SK-N-SH (cell line): ENCODE measurements at regions not wholly inside any gene's neighbourhood (a gene's known extent, or its start where the extent isn't known, plus 50 kb on each side); places are given as distances from the start of the nearest gene placed in this dataset.
A peak's percentile ranks its signal among the peaks of the same experiment; 100 is the strongest.

Experiments used
- CTCF ChIA-PET: fragments of 300-600, 350-600 bp; formaldehyde crosslinking; extraction: SDS; loops from one replicate; lab custom pipeline; 2021; lab: Yijun Ruan, JAX
- POLR2A ChIA-PET: fragments of 350-600 bp; sonication (Branson Sonifier 250); formaldehyde crosslinking; extraction: SDS; loops from one replicate; lab custom pipeline; 2020; ENCODE audit warnings: antibody characterized with exemption, inconsistent platforms; lab: Yijun Ruan, JAX
- DNase-seq: peaks from one replicate; pipeline ENCODE4 v3.0.0; 2012
- H2AFZ ChIP-seq: fragments of 200-600 bp; sonication (generic); 2 replicates; pipeline ENCODE4 v1.8.1; 2016; ENCODE audit warnings: antibody characterized with exemption, mild to moderate bottlenecking, low read depth
- H3F3A ChIP-seq: fragments of 200-600 bp; sonication (generic); replicated peaks from 2 replicates; pipeline ENCODE3; 2016; ENCODE audit warnings: antibody characterized with exemption, mild to moderate bottlenecking; ENCODE audit not compliant: insufficient read depth
- H3K27ac ChIP-seq, 2 experiments: fragments of 200-500 bp in 1 of 2; fragments of 200-600 bp in 1 of 2; sonication (Bioruptor generic) in 1 of 2; sonication (generic), shearing (Covaris generic) in 1 of 2; 2 replicates each; pipeline versions ENCODE4 v1.5.1 to v1.6.1; 2014 to 2016; ENCODE audit warnings: low read depth in 2 of 2, inconsistent platforms in 1 of 2, low read length in 1 of 2, mild to moderate bottlenecking in 1 of 2, mixed read lengths in 1 of 2
- H3K27me3 ChIP-seq: fragments of 200-600 bp; sonication (generic), shearing (Covaris generic); 2 replicates; pipeline ENCODE4 v1.6.1; 2016; ENCODE audit warnings: mixed run types; ENCODE audit not compliant: insufficient read depth
- H3K36me3 ChIP-seq, 2 experiments: fragments of 200-500 bp in 1 of 2; fragments of 200-600 bp in 1 of 2; sonication (Bioruptor generic) in 1 of 2; sonication (generic) in 1 of 2; replicated peaks in 1 of 2; 2 replicates each; pipeline versions ENCODE3 to v1.5.1; 2014 to 2016; ENCODE audit warnings: low read length in 1 of 2, mild to moderate bottlenecking in 1 of 2; ENCODE audit not compliant: insufficient read depth in 2 of 2, control insufficient read depth in 1 of 2
- H3K4me1 ChIP-seq, 2 experiments: fragments of 200-500 bp in 1 of 2; fragments of 200-600 bp in 1 of 2; sonication (Bioruptor generic) in 1 of 2; sonication (generic), shearing (Covaris generic) in 1 of 2; 2 replicates each; pipeline versions ENCODE4 v1.5.1 to v1.6.1; 2014 to 2016; ENCODE audit warnings: low read depth in 1 of 2, low read length in 1 of 2, mixed run types in 1 of 2; ENCODE audit not compliant: insufficient read depth in 2 of 2, control insufficient read depth in 1 of 2
- H3K4me2 ChIP-seq: fragments of 200-600 bp; sonication (generic), shearing (Covaris generic); 2 replicates; pipeline ENCODE4 v1.6.1; 2017; ENCODE audit warnings: mixed run types
- H3K4me3 ChIP-seq, 2 experiments: fragments of 200-500 bp in 1 of 2; fragments of 200-600 bp in 1 of 2; sonication (Bioruptor generic) in 1 of 2; sonication (generic), shearing (Covaris generic) in 1 of 2; 2 replicates each; pipeline versions ENCODE4 v1.5.1 to v1.8.1; 2014 to 2016; ENCODE audit warnings: low read depth in 2 of 2, inconsistent platforms in 1 of 2, low read length in 1 of 2, mild to moderate bottlenecking in 1 of 2, mixed read lengths in 1 of 2, moderate library complexity in 1 of 2
- H3K79me2 ChIP-seq: fragments of 200-600 bp; sonication (generic); 2 replicates; pipeline ENCODE4 v1.8.1; 2017; ENCODE audit warnings: mild to moderate bottlenecking; ENCODE audit not compliant: insufficient read depth
- H3K9ac ChIP-seq: fragments of 200-600 bp; sonication (generic); 2 replicates; pipeline ENCODE4 v1.6.1; 2017; ENCODE audit warnings: mixed run types
- H3K9me2 ChIP-seq: fragments of 200-600 bp; sonication (generic); 2 replicates; pipeline ENCODE4 v1.6.1; 2017; ENCODE audit warnings: mixed run types
- H3K9me3 ChIP-seq: fragments of 200-600 bp; sonication (generic); 2 replicates; pipeline ENCODE4 v1.6.1; 2017; ENCODE audit warnings: mixed run types, mild to moderate bottlenecking, moderate library complexity
- H4K20me1 ChIP-seq: fragments of 200-600 bp; sonication (generic); 2 replicates; pipeline ENCODE4 v1.6.1; 2017; ENCODE audit warnings: mild to moderate bottlenecking, mixed run types; ENCODE audit not compliant: insufficient read depth
- CTCF ChIP-seq: fragments of 200-600 bp; sonication (generic); IDR thresholded peaks from 2 replicates; pipeline ENCODE4 v1.6.1; 2017; ENCODE audit warnings: antibody characterized with exemption, mild to moderate bottlenecking, moderate library complexity
- ELF1 ChIP-seq: IDR thresholded peaks from 2 replicates; pipeline ENCODE4 v1.4.0; 2012
- FOSL2 ChIP-seq: IDR thresholded peaks from 2 replicates; pipeline ENCODE4 v1.4.0; 2012; ENCODE audit warnings: low read depth, mild to moderate bottlenecking, moderate library complexity, borderline replicate concordance
- FOXM1 ChIP-seq: IDR thresholded peaks from 2 replicates; pipeline ENCODE4 v1.4.0; 2012; ENCODE audit warnings: low read depth, mild to moderate bottlenecking
- IRF3 ChIP-seq: fragments of 150-350 bp; IDR thresholded peaks from 2 replicates; pipeline ENCODE4 v1.6.1; 2016; ENCODE audit warnings: mild to moderate bottlenecking, low read depth, low read length
- JUND ChIP-seq: IDR thresholded peaks from 2 replicates; pipeline ENCODE4 v1.4.0; 2012
- MEF2A ChIP-seq: IDR thresholded peaks from 2 replicates; pipeline ENCODE4 v1.4.0; 2012; ENCODE audit warnings: low read depth, borderline replicate concordance
- POLR2AphosphoS5 ChIP-seq: IDR thresholded peaks from 2 replicates; pipeline ENCODE4 v1.6.1; 2012; ENCODE audit warnings: low read depth, low read length
- RAD21 ChIP-seq: IDR thresholded peaks from 2 replicates; pipeline ENCODE4 v1.6.1; 2012; ENCODE audit warnings: mild to moderate bottlenecking, low read length
- REST ChIP-seq: IDR thresholded peaks from 2 replicates; pipeline ENCODE4 v1.6.1; 2012; ENCODE audit warnings: mild to moderate bottlenecking, low read depth, low read length, moderate library complexity
- RFX5 ChIP-seq: IDR thresholded peaks from 2 replicates; pipeline ENCODE4 v1.6.1; 2012; ENCODE audit warnings: mild to moderate bottlenecking, improper control_type of control experiment, low read length
- SIN3A ChIP-seq: IDR thresholded peaks from 2 replicates; pipeline ENCODE4 v1.6.1; 2012; ENCODE audit warnings: low read depth, mild to moderate bottlenecking, low read length, moderate library complexity, borderline replicate concordance
- SMC3 ChIP-seq: IDR thresholded peaks from 2 replicates; pipeline ENCODE4 v1.6.1; 2012; ENCODE audit warnings: low read depth, low read length, improper control_type of control experiment
- TAF1 ChIP-seq: IDR thresholded peaks from 2 replicates; pipeline ENCODE4 v1.6.1; 2012; ENCODE audit warnings: low read depth, mild to moderate bottlenecking, low read length, moderate library complexity, borderline replicate concordance
- TCF12 ChIP-seq: IDR thresholded peaks from 2 replicates; pipeline ENCODE4 v1.4.0; 2012
- USF1 ChIP-seq: IDR thresholded peaks from 2 replicates; pipeline ENCODE4 v1.4.0; 2012; ENCODE audit warnings: low read depth, borderline replicate concordance
- YY1 ChIP-seq: IDR thresholded peaks from 2 replicates; pipeline ENCODE4 v1.4.0; 2012; ENCODE audit warnings: low read depth, mild to moderate bottlenecking
- WGBS: methylation state at CpG from one replicate; pipeline ENCODE4 v1.1.6; 2017; ENCODE audit warnings: low lambda C conversion rate; 5-methylcytosine and 5-hydroxymethylcytosine counted together
- TF ChIP-seq, protein P1 (sequence below): IDR thresholded peaks from 2 replicates; pipeline ENCODE4 v1.4.0; 2012; ENCODE audit warnings: low read depth, borderline replicate concordance
- TF ChIP-seq, protein P2 (sequence below): fragments of 150-350 bp; IDR thresholded peaks from 2 replicates; pipeline ENCODE4 v1.6.1; 2017; ENCODE audit warnings: antibody characterized with exemption, low read length, low read depth, borderline replicate concordance

DNA sequence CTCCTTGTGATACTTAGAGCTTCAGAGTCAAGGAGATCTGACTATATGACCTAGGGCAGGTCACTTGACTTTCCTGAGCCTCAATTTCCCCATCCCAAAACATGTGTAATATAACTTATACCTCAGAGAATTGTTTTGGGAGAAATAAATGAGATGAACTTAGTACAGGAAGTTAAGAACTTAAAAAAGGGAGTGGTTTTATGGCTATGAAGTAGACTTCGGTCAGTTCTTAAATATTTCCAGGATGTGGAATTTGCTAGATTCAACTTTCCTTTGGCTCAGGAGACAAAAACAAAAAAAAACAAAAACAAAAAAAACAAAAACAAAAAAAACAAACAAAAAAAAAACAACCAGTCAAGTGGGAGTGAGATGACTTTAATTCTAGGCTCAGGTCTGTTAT lies 116.7 kb downstream of the EDEM1 start (continued):
- no peak for TF ChIP-seq REST
- TF ChIP-seq IRF3 = no peak
- TF ChIP-seq ELF1 = no peak
- no peak for TF ChIP-seq FOXM1
- TF ChIP-seq POLR2AphosphoS5 = no peak
- no peak for TF ChIP-seq USF1
- no peak for TF ChIP-seq RFX5

DNA sequence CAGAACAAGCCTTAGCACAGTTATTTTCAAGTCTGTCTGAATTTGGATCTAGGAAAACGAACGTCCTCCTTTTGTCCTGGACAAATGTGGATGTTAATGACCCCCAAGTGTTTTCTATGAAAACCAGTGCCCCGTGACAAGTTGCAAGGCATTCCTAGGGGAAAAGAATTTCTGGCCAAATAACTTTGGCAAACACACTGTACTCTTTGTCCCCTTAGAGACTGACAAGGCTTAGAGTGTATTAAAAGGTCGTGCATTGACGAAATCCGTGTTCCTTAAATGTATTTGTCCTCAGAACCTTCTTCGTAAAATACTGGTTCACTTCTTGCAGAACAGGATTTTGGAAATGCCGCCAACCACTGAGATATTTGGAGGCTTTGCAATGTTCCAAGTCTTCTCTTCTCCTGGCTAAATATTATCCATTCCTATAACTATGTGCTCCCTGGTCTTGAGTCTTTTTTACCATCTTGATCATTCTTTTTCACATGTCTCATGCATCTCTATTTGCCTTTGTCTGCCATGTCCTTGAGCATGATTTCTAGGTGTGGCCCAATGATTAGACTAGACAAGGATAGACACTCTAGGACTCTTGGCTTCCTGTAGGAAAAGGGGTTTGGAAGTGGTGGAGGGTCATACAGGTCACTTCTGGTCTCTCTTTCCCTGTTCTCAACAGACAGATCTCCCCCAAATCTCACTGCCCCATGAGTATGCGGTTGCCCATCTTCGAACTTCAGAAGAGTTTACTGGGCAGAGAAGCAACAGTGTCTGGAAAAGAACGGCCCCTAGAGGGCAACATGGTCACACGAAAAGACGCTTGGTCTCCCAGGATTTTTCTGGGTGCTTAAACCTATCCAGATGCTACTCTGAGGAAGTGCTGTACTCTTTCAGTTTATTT lies 117.5 kb downstream of the EDEM1 start:
- POLR2A ChIA-PET = no interaction called here
- Histone ChIP-seq H3K4me2 (no peak overlapping the region), H3K4me1 (no peaks in the 10 kb centered on the region), H3K27ac (no peak overlapping the region), H3K79me2 (no peaks in the 10 kb centered on the region), H3K27me3 (no peaks in the 10 kb centered on the region), H4K20me1 (no peaks in the 10 kb centered on the region), H3K9me3 (no peaks in the 10 kb centered on the region), H3F3A (peaks cover 7% of the 10 kb centered on the region), H3K9ac (no peak overlapping the region), H2AFZ (no peak overlapping the region; the same call in 1 of the 2 replicates), H3K36me3 (no peaks in the 10 kb centered on the region), H3K9me2 (no peaks in the 10 kb centered on the region), H3K4me3 (no peak overlapping the region; a peak in 1 of 4 replicates)
- peak; percentile 37 for DNase-seq
- WGBS = 17% methylated on average over 13 of the region's 13 CpGs
- CTCF ChIA-PET = no interaction called here
- TF ChIP-seq RAD21 (peak; percentile 77), SMC3 (peak; percentile 28; the same call in 1 of the 2 replicates), YY1 (no peak), MEF2A (no peak), SIN3A (no peak), CTCF (peak; percentile 81), IRF3 (no peak), TCF12 (no peak), FOSL2 (no peak), JUND (no peak), TAF1 (no peak)
- TF ChIP-seq, protein P1, sequence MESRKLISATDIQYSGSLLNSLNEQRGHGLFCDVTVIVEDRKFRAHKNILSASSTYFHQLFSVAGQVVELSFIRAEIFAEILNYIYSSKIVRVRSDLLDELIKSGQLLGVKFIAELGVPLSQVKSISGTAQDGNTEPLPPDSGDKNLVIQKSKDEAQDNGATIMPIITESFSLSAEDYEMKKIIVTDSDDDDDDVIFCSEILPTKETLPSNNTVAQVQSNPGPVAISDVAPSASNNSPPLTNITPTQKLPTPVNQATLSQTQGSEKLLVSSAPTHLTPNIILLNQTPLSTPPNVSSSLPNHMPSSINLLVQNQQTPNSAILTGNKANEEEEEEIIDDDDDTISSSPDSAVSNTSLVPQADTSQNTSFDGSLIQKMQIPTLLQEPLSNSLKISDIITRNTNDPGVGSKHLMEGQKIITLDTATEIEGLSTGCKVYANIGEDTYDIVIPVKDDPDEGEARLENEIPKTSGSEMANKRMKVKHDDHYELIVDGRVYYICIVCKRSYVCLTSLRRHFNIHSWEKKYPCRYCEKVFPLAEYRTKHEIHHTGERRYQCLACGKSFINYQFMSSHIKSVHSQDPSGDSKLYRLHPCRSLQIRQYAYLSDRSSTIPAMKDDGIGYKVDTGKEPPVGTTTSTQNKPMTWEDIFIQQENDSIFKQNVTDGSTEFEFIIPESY = no peak
- TF ChIP-seq, protein P2, sequence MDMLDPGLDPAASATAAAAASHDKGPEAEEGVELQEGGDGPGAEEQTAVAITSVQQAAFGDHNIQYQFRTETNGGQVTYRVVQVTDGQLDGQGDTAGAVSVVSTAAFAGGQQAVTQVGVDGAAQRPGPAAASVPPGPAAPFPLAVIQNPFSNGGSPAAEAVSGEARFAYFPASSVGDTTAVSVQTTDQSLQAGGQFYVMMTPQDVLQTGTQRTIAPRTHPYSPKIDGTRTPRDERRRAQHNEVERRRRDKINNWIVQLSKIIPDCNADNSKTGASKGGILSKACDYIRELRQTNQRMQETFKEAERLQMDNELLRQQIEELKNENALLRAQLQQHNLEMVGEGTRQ = no peak
